GM18505 (cell line): ENCODE measurements at regions not wholly inside any gene's neighbourhood (a gene's known extent, or its start where the extent isn't known, plus 50 kb on each side); places are given as distances from the start of the nearest gene placed in this dataset.

Source experiments
- ATAC-seq: cut with Tn5 transposase; IDR thresholded peaks from one replicate; pipeline ENCODE4 v1.9.1; 2021; ENCODE audit not compliant: unreplicated experiment
- POLR2A ChIP-seq: IDR thresholded peaks from 4 replicates; pipeline ENCODE4 v1.6.1; 2011; ENCODE audit warnings: borderline replicate concordance; ENCODE audit not compliant: insufficient read depth, insufficient read length; ENCODE audit errors: extremely low read depth

GRCh38 chr10:113435881-113436280, 117.0 kb upstream of the HABP2 start:
- TF ChIP-seq POLR2A: no peak
- ATAC-seq: no peak

- ATAC-seq: no peak
- no peak for TF ChIP-seq POLR2A
Measured at GRCh38 chr10:113436851-113437250, 116.0 kb upstream of the HABP2 start.

- no peak for TF ChIP-seq POLR2A
- no peak for ATAC-seq
Measured at GRCh38 chr10:113438652-113439051, 114.2 kb upstream of the HABP2 start.

GRCh38 chr10:113441220-113441619, 111.6 kb upstream of the HABP2 start:
- TF ChIP-seq POLR2A: no peak
- no peak for ATAC-seq

- no peak for TF ChIP-seq POLR2A
- no peak for ATAC-seq
Measured at GRCh38 chr10:113441686-113442270, 111.1 kb upstream of the HABP2 start.

GRCh38 chr10:113442336-113442735, 110.5 kb upstream of the HABP2 start:
- no peak for TF ChIP-seq POLR2A
- ATAC-seq: no peak

GRCh38 chr10:113443141-113443925, 109.5 kb upstream of the HABP2 start:
- TF ChIP-seq POLR2A: no peak
- ATAC-seq: no peak

GRCh38 chr10:113444766-113445365, 108.0 kb upstream of the HABP2 start:
- ATAC-seq: no peak
- TF ChIP-seq POLR2A: no peak

- ATAC-seq: no peak
- TF ChIP-seq POLR2A: no peak
Measured at GRCh38 chr10:113445736-113446135, 107.1 kb upstream of the HABP2 start.

- TF ChIP-seq POLR2A: no peak
- ATAC-seq: no peak
Measured at GRCh38 chr10:113446739-113447138, 106.1 kb upstream of the HABP2 start.

GRCh38 chr10:113447278-113447677, 105.6 kb upstream of the HABP2 start:
- TF ChIP-seq POLR2A: no peak
- no peak for ATAC-seq

GRCh38 chr10:113449006-113449695, 103.7 kb upstream of the HABP2 start:
- no peak for TF ChIP-seq POLR2A
- no peak for ATAC-seq

GRCh38 chr10:113450046-113450804, 102.6 kb upstream of the HABP2 start:
- TF ChIP-seq POLR2A: no peak
- no peak for ATAC-seq
